ENCODE measurements at regions not wholly inside any gene's neighbourhood (a gene's known extent, or its start where the extent isn't known, plus 50 kb on each side); places are given as distances from the start of the nearest gene placed in this dataset.
"Not testable (repeated sequence)": the region's sequence is repeated elsewhere in the genome, so short reads cannot be mapped to it uniquely, and the experiment has no call there.

DNA sequence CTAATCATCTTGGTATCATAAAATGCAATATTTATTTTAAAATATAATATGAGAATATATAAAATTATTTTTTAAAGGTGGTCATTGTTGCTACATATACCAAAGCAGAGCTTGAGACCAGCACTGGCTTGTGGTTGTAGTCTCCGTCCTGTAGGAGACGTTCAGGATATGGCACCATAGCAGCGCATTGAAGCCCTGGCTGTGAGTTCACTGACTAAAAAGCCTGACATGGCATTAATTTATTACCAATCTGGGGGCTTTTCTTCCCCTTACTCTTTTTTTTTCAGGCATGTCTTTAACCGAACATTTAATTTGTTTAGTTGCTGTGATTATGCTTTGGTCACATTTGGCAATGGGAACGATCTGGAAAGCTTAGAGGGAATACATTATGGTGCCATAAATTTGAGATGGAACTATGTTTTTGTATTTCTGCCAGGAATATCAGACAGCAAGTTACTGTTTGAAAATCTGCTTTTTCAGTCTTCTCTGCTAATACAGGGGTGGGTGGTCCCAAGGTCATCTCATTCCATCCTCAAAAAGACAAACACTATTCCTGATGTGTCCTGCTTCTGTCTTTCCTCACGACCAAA is 108.5 kb downstream of the ZIC4 start:
- no peak for TF ChIP-seq EZH2phosphoT487 (IDR thresholded peaks at IDR 0.05; ENCODE audit: borderline replicate concordance)
- TF ChIP-seq, protein P1, sequence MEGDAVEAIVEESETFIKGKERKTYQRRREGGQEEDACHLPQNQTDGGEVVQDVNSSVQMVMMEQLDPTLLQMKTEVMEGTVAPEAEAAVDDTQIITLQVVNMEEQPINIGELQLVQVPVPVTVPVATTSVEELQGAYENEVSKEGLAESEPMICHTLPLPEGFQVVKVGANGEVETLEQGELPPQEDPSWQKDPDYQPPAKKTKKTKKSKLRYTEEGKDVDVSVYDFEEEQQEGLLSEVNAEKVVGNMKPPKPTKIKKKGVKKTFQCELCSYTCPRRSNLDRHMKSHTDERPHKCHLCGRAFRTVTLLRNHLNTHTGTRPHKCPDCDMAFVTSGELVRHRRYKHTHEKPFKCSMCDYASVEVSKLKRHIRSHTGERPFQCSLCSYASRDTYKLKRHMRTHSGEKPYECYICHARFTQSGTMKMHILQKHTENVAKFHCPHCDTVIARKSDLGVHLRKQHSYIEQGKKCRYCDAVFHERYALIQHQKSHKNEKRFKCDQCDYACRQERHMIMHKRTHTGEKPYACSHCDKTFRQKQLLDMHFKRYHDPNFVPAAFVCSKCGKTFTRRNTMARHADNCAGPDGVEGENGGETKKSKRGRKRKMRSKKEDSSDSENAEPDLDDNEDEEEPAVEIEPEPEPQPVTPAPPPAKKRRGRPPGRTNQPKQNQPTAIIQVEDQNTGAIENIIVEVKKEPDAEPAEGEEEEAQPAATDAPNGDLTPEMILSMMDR (conservative IDR thresholded peaks at IDR 0.05; ENCODE audit: low read length), result no peak
- no peak overlapping the region for H3K9ac ChIP-seq (ENCODE audit: low read depth, low read length, poor library complexity, severe bottlenecking)
- H3K27me3 ChIP-seq (ENCODE audit: insufficient read depth, low read length, poor library complexity, severe bottlenecking), result no peaks in the 10 kb centered on the region

DNA sequence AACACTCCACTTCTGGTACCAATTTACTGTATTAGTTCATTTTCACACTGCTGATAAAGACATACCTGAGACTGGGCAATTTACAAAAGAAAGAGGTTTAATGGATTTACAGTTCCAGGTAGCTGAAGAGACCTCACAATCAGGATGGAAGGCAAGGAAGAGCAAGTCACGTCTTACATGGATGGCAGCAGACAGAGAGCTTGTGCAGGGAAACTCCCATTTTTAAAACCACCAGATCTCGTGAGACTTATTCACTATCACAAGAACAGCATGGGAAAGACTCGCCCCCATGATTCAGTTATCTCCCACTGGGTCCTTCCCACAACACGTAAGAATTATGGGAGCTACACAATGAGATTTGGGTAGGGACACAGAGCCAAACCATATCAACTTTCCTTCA is 119.0 kb downstream of the ZIC4 start:
- not testable (repeated sequence) for H3K27me3 ChIP-seq (ENCODE audit: insufficient read depth, low read length, poor library complexity, severe bottlenecking); H3K9me2 ChIP-seq (replicated peaks; ENCODE audit: low read depth, low read length); H3F3A ChIP-seq (ENCODE audit: low read depth); H3K4me2 ChIP-seq (ENCODE audit: low read depth, low read length, poor library complexity, severe bottlenecking); H3K79me2 ChIP-seq (ENCODE audit: insufficient read depth, low read length); H4K20me1 ChIP-seq (ENCODE audit: insufficient read depth, low read length, poor library complexity, severe bottlenecking); H3K36me3 ChIP-seq (ENCODE audit: insufficient read depth, low read length); H3K4me3 ChIP-seq (ENCODE audit: low read length, poor library complexity, severe bottlenecking); H3K9me3 ChIP-seq (ENCODE audit: insufficient read depth, low read depth, low read length); H3K9ac ChIP-seq (ENCODE audit: low read depth, low read length, poor library complexity, severe bottlenecking); H2AFZ ChIP-seq (ENCODE audit: low read length); H3K4me1 ChIP-seq (ENCODE audit: insufficient read depth, low read length, poor library complexity, severe bottlenecking)

More for the DNA sequence above, 108.5 kb downstream of the ZIC4 start:
- Histone ChIP-seq H3K9me3 (ENCODE audit: insufficient read depth, low read depth, low read length) (no peaks in the 10 kb centered on the region), H3K36me3 (ENCODE audit: insufficient read depth, low read length) (no peaks in the 10 kb centered on the region), H3K9me2 (replicated peaks; ENCODE audit: low read depth, low read length) (no peaks in the 10 kb centered on the region), H2AFZ (ENCODE audit: low read length) (no peak overlapping the region), H3K4me1 (ENCODE audit: insufficient read depth, low read length, poor library complexity, severe bottlenecking) (no peaks in the 10 kb centered on the region), H3K4me3 (ENCODE audit: low read length, poor library complexity, severe bottlenecking) (no peak overlapping the region), H3K79me2 (ENCODE audit: insufficient read depth, low read length) (no peaks in the 10 kb centered on the region), H3F3A (ENCODE audit: low read depth) (no peaks in the 10 kb centered on the region), H3K4me2 (ENCODE audit: low read depth, low read length, poor library complexity, severe bottlenecking) (no peak overlapping the region), H4K20me1 (ENCODE audit: insufficient read depth, low read length, poor library complexity, severe bottlenecking) (no peaks in the 10 kb centered on the region)

DNA sequence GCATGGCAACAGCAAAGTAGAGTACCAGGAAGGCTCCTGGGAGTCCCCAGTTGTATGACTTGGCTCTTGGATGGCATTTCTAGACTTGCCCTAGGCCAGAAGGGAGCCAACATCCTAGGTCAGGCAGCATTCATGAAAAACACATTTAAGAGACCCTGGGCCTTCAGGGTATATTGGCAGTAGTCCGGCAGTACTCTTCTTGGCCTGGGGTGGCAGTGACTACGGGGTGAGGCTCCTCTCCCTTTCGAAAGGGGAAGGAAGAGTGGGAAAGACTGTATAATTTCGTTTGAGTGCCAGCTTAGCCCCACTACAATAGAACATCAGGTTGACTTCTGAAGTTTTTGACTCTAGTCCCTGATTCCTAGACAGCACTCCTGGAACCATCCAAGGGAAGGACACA is 136.4 kb downstream of the ZIC4 start:
- H3K4me1 ChIP-seq (ENCODE audit: insufficient read depth, low read length, poor library complexity, severe bottlenecking), result no peaks in the 10 kb centered on the region
- H3K36me3 ChIP-seq (ENCODE audit: insufficient read depth, low read length), result no peaks in the 10 kb centered on the region
- H3K9me2 ChIP-seq (replicated peaks; ENCODE audit: low read depth, low read length), result no peaks in the 10 kb centered on the region
- no peak overlapping the region for H3K4me2 ChIP-seq (ENCODE audit: low read depth, low read length, poor library complexity, severe bottlenecking)
- H3K27me3 ChIP-seq (ENCODE audit: insufficient read depth, low read length, poor library complexity, severe bottlenecking), result no peaks in the 10 kb centered on the region
- no peak overlapping the region for H3K9ac ChIP-seq (ENCODE audit: low read depth, low read length, poor library complexity, severe bottlenecking)
- no peak overlapping the region for H3K4me3 ChIP-seq (ENCODE audit: low read length, poor library complexity, severe bottlenecking)
- no peaks in the 10 kb centered on the region for H3F3A ChIP-seq (ENCODE audit: low read depth)
- H2AFZ ChIP-seq (ENCODE audit: low read length), result no peak overlapping the region
- H3K9me3 ChIP-seq (ENCODE audit: insufficient read depth, low read depth, low read length), result no peaks in the 10 kb centered on the region
- no peaks in the 10 kb centered on the region for H3K79me2 ChIP-seq (ENCODE audit: insufficient read depth, low read length)
- H4K20me1 ChIP-seq (ENCODE audit: insufficient read depth, low read length, poor library complexity, severe bottlenecking), result no peaks in the 10 kb centered on the region
- TF ChIP-seq, protein P1 (conservative IDR thresholded peaks at IDR 0.05; ENCODE audit: low read length), result no peak
- TF ChIP-seq EZH2phosphoT487 (IDR thresholded peaks at IDR 0.05; ENCODE audit: borderline replicate concordance), result no peak

DNA sequence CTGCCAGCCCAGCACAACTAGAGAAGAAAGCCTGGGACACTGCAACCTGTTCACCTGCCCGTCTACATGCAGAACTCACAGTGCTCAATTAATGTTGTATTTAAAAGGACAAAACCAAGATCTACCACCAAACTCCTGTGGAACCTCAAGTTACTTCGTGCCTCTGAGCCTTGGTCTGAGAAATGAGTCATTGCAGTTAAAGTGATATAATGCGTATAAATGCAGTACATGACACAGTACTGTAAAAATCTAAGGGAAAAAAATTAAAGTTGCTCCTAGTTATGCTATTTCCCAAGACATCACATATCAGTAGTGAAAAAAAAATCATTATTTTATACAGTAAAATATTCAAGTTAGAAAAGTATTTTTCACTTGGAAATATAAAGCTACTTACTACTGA is 138.9 kb downstream of the ZIC4 start:
- Histone ChIP-seq H3K27me3 (ENCODE audit: insufficient read depth, low read length, poor library complexity, severe bottlenecking) (no peaks in the 10 kb centered on the region), H2AFZ (ENCODE audit: low read length) (no peak overlapping the region), H3K36me3 (ENCODE audit: insufficient read depth, low read length) (no peaks in the 10 kb centered on the region), H3K4me1 (ENCODE audit: insufficient read depth, low read length, poor library complexity, severe bottlenecking) (no peaks in the 10 kb centered on the region), H3K9me2 (replicated peaks; ENCODE audit: low read depth, low read length) (no peaks in the 10 kb centered on the region), H3K4me3 (ENCODE audit: low read length, poor library complexity, severe bottlenecking) (no peak overlapping the region), H3K9ac (ENCODE audit: low read depth, low read length, poor library complexity, severe bottlenecking) (no peak overlapping the region), H4K20me1 (ENCODE audit: insufficient read depth, low read length, poor library complexity, severe bottlenecking) (no peaks in the 10 kb centered on the region), H3K4me2 (ENCODE audit: low read depth, low read length, poor library complexity, severe bottlenecking) (no peak overlapping the region), H3K79me2 (ENCODE audit: insufficient read depth, low read length) (no peaks in the 10 kb centered on the region), H3K9me3 (ENCODE audit: insufficient read depth, low read depth, low read length) (no peaks in the 10 kb centered on the region), H3F3A (ENCODE audit: low read depth) (no peaks in the 10 kb centered on the region)
- TF ChIP-seq EZH2phosphoT487 (IDR thresholded peaks at IDR 0.05; ENCODE audit: borderline replicate concordance), result no peak
- TF ChIP-seq, protein P1 (conservative IDR thresholded peaks at IDR 0.05; ENCODE audit: low read length), result no peak
